C4-2B (cell line): ENCODE measurements at regions not wholly inside any gene's neighbourhood (a gene's known extent, or its start where the extent isn't known, plus 50 kb on each side); places are given as distances from the start of the nearest gene placed in this dataset.

Experiments used
- ZFX ChIP-seq: fragments of 450-650 bp; IDR thresholded peaks from 2 replicates; pipeline ENCODE4 v1.6.1; 2017
- TF ChIP-seq, protein P1 (sequence below): fragments of 450-650 bp; conservative IDR thresholded peaks from 2 replicates; pipeline ENCODE4 v1.5.1; 2017; ENCODE audit warnings: mild to moderate bottlenecking

GRCh38 chr1:78758506-78758905 is 108.9 kb downstream of the IFI44 start:
- TF ChIP-seq, protein P1, sequence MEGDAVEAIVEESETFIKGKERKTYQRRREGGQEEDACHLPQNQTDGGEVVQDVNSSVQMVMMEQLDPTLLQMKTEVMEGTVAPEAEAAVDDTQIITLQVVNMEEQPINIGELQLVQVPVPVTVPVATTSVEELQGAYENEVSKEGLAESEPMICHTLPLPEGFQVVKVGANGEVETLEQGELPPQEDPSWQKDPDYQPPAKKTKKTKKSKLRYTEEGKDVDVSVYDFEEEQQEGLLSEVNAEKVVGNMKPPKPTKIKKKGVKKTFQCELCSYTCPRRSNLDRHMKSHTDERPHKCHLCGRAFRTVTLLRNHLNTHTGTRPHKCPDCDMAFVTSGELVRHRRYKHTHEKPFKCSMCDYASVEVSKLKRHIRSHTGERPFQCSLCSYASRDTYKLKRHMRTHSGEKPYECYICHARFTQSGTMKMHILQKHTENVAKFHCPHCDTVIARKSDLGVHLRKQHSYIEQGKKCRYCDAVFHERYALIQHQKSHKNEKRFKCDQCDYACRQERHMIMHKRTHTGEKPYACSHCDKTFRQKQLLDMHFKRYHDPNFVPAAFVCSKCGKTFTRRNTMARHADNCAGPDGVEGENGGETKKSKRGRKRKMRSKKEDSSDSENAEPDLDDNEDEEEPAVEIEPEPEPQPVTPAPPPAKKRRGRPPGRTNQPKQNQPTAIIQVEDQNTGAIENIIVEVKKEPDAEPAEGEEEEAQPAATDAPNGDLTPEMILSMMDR: no peak
- no peak for TF ChIP-seq ZFX
